ENCODE measurements at regions not wholly inside any gene's neighbourhood (a gene's known extent, or its start where the extent isn't known, plus 50 kb on each side); places are given as distances from the start of the nearest gene placed in this dataset.

DNA sequence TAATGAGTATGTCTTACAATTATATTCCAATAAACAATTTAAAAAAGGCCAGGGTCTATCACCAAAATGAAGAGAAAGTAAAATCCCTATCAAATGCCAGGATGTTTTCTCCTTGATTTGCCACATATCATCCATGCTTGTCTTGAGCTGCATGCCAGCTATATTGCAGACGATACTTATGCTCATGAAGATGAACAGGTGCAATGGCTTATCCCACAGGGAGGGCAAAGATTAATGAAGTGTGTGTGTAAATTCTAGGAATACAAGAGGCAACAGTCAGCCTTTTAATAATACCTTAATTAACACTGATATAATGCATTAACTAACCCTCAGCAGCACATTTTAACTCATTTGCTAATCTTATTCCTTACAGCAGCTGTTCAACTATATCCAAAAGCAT lies 850.5 kb downstream of the KCNA4 start:
- BruUV-seq (replicated peaks), result no TSS peak
- Histone ChIP-seq H3K79me2 (ENCODE audit: control insufficient read depth, insufficient read depth, low read length) (no peaks in the 10 kb centered on the region), H3K4me3 (replicated peaks in 1 of 3; ENCODE audit: insufficient read depth in 1 of 3, low read depth in 1 of 3, low read length in 3 of 3) (no peak overlapping the region), H3K27me3 (ENCODE audit: control insufficient read depth in 2 of 2, insufficient read depth in 2 of 2, low read length in 2 of 2) (no peaks in the 10 kb centered on the region), H3K9ac (replicated peaks; ENCODE audit: extremely low read depth, insufficient read depth, low read length) (no peak overlapping the region), H2AFZ (ENCODE audit: low read depth, low read length) (no peak overlapping the region), H3K4me2 (ENCODE audit: insufficient read depth, low read length) (no peak overlapping the region), H3K9me3 (replicated peaks; ENCODE audit: control insufficient read depth, insufficient read depth, low read length) (no peaks in the 10 kb centered on the region), H3K27ac (ENCODE audit: insufficient read depth, low read depth, low read length) (no peak overlapping the region), H3K36me3 (ENCODE audit: control insufficient read depth in 2 of 2, extremely low read depth in 1 of 2, insufficient read depth in 2 of 2, low read length in 2 of 2) (no peaks in the 10 kb centered on the region), H3K9me1 (replicated peaks; ENCODE audit: control insufficient read depth, extremely low read depth, insufficient read depth, low read length) (no peaks in the 10 kb centered on the region), H3K4me1 (ENCODE audit: control insufficient read depth, extremely low read depth, insufficient read depth, low read length) (peaks cover 1% of the 10 kb centered on the region), H4K20me1 (replicated peaks; ENCODE audit: control insufficient read depth, extremely low read depth, insufficient read depth, low read length) (no peaks in the 10 kb centered on the region)
- no peak for FAIRE-seq
- no peak for DNase-seq (ENCODE audit: low read depth, low spot score)
- CTCF ChIA-PET, result no interaction called here
- dilution Hi-C loops (cut with MboI; ENCODE audit: extremely low pct_ligation_motif_present, low sequenced_read_pairs), result no loop called here
- POLR2A ChIA-PET, result no interaction called here
- intact Hi-C loops (cut with micrococcal nuclease), result loop anchor here (10.0 kb wide), 1 partner anchor 1322 kb away; no protein-coding TSS in a partner anchor
- TF ChIP-seq POLR2AphosphoS5 (IDR thresholded peaks at IDR 0.05; ENCODE audit: insufficient read depth, low read depth, low read length) (no peak), POLR2A (IDR thresholded peaks at IDR 0.05; ENCODE audit: low read depth, low read length) (no peak), JUN (IDR thresholded peaks at IDR 0.05; ENCODE audit: borderline replicate concordance, insufficient read depth, insufficient read length, low read depth) (no peak), FOS (IDR thresholded peaks at IDR 0.05; ENCODE audit: borderline replicate concordance, insufficient read depth, low read length) (no peak), GATA2 (IDR thresholded peaks at IDR 0.05; ENCODE audit: insufficient read depth, insufficient read length, low read depth, low read length) (no peak), EZH2 (IDR thresholded peaks at IDR 0.05; ENCODE audit: borderline replicate concordance, low read depth, low read length, severe bottlenecking) (no peak)
- TF ChIP-seq, protein P1, sequence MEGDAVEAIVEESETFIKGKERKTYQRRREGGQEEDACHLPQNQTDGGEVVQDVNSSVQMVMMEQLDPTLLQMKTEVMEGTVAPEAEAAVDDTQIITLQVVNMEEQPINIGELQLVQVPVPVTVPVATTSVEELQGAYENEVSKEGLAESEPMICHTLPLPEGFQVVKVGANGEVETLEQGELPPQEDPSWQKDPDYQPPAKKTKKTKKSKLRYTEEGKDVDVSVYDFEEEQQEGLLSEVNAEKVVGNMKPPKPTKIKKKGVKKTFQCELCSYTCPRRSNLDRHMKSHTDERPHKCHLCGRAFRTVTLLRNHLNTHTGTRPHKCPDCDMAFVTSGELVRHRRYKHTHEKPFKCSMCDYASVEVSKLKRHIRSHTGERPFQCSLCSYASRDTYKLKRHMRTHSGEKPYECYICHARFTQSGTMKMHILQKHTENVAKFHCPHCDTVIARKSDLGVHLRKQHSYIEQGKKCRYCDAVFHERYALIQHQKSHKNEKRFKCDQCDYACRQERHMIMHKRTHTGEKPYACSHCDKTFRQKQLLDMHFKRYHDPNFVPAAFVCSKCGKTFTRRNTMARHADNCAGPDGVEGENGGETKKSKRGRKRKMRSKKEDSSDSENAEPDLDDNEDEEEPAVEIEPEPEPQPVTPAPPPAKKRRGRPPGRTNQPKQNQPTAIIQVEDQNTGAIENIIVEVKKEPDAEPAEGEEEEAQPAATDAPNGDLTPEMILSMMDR (IDR thresholded peaks at IDR 0.05; ENCODE audit: extremely low read depth in 1 of 2, insufficient read depth in 1 of 2, low read depth in 1 of 2, low read length in 2 of 2), result no peak
- TF ChIP-seq, protein P2, sequence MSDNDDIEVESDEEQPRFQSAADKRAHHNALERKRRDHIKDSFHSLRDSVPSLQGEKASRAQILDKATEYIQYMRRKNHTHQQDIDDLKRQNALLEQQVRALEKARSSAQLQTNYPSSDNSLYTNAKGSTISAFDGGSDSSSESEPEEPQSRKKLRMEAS (IDR thresholded peaks at IDR 0.05; ENCODE audit: insufficient read depth, insufficient read length), result no peak
